HepG2 (cell line): ENCODE measurements at regions not wholly inside any gene's neighbourhood (a gene's known extent, or its start where the extent isn't known, plus 50 kb on each side); places are given as distances from the start of the nearest gene placed in this dataset.

Source experiments
- ATAC-seq: fragments of 200-7000 bp; cut with Tn5 transposase; 3 replicates; pipeline ENCODE4 v1.9.1; 2020; ENCODE audit warnings: mild to moderate bottlenecking, moderate library complexity
- BruUV-seq: library from RNA; stranded (reverse); fragments of 400-500 nt; replicated peaks from 2 replicates; lab custom pipeline; 2021; lab: Mats Ljungman, UMichigan
- CTCF ChIA-PET: fragments of 300-600 bp; formaldehyde crosslinking; extraction: SDS; loops from one replicate; lab custom pipeline; 2021; ENCODE audit warnings: low total read pairs, inconsistent platforms, low intra/inter-chr PET ratio; lab: Yijun Ruan, JAX
- POLR2A ChIA-PET: fragments of 350-600 bp; sonication (Branson Sonifier 250); formaldehyde crosslinking; loops from one replicate; lab custom pipeline; 2020; ENCODE audit warnings: antibody characterized with exemption, inconsistent platforms; lab: Yijun Ruan, JAX
- DNase-seq: peaks from one replicate; pipeline ENCODE4 v3.0.0-alpha.2; 2015; ENCODE audit warnings: low spot score
- FAIRE-seq: peaks from 3 replicates; lab custom pipeline; 2011; peaks lifted over from hg19 to GRCh38; lab: Jason Lieb, UNC
- H2AFZ ChIP-seq: one replicate; pipeline ENCODE4 v1.6.1; 2011; ENCODE audit warnings: low read length, inconsistent platforms
- H3K27ac ChIP-seq: fragments of 300-600 bp; 3 replicates; pipeline ENCODE4 v1.8.0; 2011; ENCODE audit warnings: mixed run types, mild to moderate bottlenecking, mixed read lengths, low read length, inconsistent platforms; ENCODE audit not compliant: insufficient read depth; ENCODE audit errors: extremely low read length
- H3K27me3 ChIP-seq, 2 experiments: fragments of 200-600 bp in 1 of 2; 2 replicates in 1 of 2; 3 replicates in 1 of 2; pipeline versions ENCODE4 v1.6.0 to v1.8.0; 2011; ENCODE audit warnings: low read length in 2 of 2, mild to moderate bottlenecking in 2 of 2, moderate library complexity in 2 of 2, inconsistent platforms in 1 of 2; ENCODE audit not compliant: insufficient read depth in 2 of 2, control insufficient read depth in 1 of 2
- H3K36me3 ChIP-seq, 2 experiments: fragments of 200-600 bp in 1 of 2; replicated peaks in 1 of 2; 2 replicates in 1 of 2; 3 replicates in 1 of 2; pipeline versions ENCODE4 v1.5.1 to v1.8.0; 2011; ENCODE audit warnings: low read length in 2 of 2, inconsistent platforms in 1 of 2; ENCODE audit not compliant: insufficient read depth in 2 of 2, control insufficient read depth in 1 of 2
- H3K4me1 ChIP-seq: 2 replicates; pipeline ENCODE4 v1.5.1; 2012; ENCODE audit warnings: low read length, inconsistent platforms; ENCODE audit not compliant: insufficient read depth
- H3K4me2 ChIP-seq: 2 replicates; pipeline ENCODE4 v1.6.0; 2011; ENCODE audit warnings: low read depth, low read length, inconsistent platforms
- H3K4me3 ChIP-seq, 3 experiments: fragments of 200-600 bp in 1 of 3; sonication (generic), shearing (Covaris generic) in 1 of 3; replicated peaks in 1 of 3; 2 replicates each; pipeline ENCODE4 v1.5.1; 2011 to 2016; ENCODE audit warnings: low read length in 3 of 3, inconsistent platforms in 2 of 3, low read depth in 2 of 3, mild to moderate bottlenecking in 2 of 3, control low read depth in 1 of 3, mixed read lengths in 1 of 3; ENCODE audit not compliant: insufficient read depth in 1 of 3
- H3K79me2 ChIP-seq: one replicate; pipeline ENCODE4 v1.6.1; 2011; ENCODE audit warnings: low read length, inconsistent platforms; ENCODE audit not compliant: insufficient read depth
- H3K9ac ChIP-seq: 2 replicates; pipeline ENCODE4 v1.6.0; 2011; ENCODE audit warnings: mild to moderate bottlenecking, low read depth, low read length, inconsistent platforms; ENCODE audit not compliant: insufficient read depth
- H3K9me3 ChIP-seq: 2 replicates; pipeline ENCODE4 v1.5.1; 2012; ENCODE audit warnings: mild to moderate bottlenecking, low read length
- H4K20me1 ChIP-seq: 2 replicates; pipeline ENCODE4 v1.6.0; 2011; ENCODE audit warnings: inconsistent platforms, mild to moderate bottlenecking, low read length, moderate library complexity; ENCODE audit not compliant: insufficient read depth
- LCORL ChIP-seq, 2 experiments: fragments of 450-650 bp in 1 of 2; sonication (generic) in 1 of 2; formaldehyde crosslinking in 1 of 2; IDR thresholded peaks; 2 replicates each; pipeline versions ENCODE4 v1.5.0 to v1.6.1; 2017 to 2020; ENCODE audit warnings: antibody characterized with exemption in 1 of 2, missing genetic modification reagents in 1 of 2
- MAX ChIP-seq: IDR thresholded peaks from 2 replicates; pipeline ENCODE4 v1.6.1; 2012; ENCODE audit warnings: inconsistent platforms
- NFE2L2 ChIP-seq: fragments of 150-350 bp; IDR thresholded peaks from 2 replicates; pipeline ENCODE4 v1.6.1; 2014; ENCODE audit warnings: low read length
- SOX6 ChIP-seq, 2 experiments: fragments of 450-650 bp in 1 of 2; sonication (generic) in 1 of 2; formaldehyde crosslinking in 1 of 2; IDR thresholded peaks; 2 replicates each; pipeline versions ENCODE4 v1.4.0 to v1.6.1; 2017 to 2020; ENCODE audit warnings: antibody characterized with exemption in 1 of 2, mild to moderate bottlenecking in 1 of 2, missing genetic modification reagents in 1 of 2
- WGBS: methylation state at CpG from one replicate; pipeline ENCODE4 v1.1.6; 2017; ENCODE audit warnings: low lambda C conversion rate; 5-methylcytosine and 5-hydroxymethylcytosine counted together
- in situ Hi-C: cut with HindIII; loops from 2 replicates; pipeline ENCODE4 v1.10.0; 2017; ENCODE audit warnings: low pct_unique_long_range_greater_than_20kb; ENCODE audit not compliant: extremely low pct_ligation_motif_present
- intact Hi-C: fragments of 100-400 bp; cut with micrococcal nuclease; formaldehyde crosslinking; loops from one replicate; pipeline ENCODE4 v1.10.0; 2022; ENCODE audit not compliant: unreplicated experiment

DNA sequence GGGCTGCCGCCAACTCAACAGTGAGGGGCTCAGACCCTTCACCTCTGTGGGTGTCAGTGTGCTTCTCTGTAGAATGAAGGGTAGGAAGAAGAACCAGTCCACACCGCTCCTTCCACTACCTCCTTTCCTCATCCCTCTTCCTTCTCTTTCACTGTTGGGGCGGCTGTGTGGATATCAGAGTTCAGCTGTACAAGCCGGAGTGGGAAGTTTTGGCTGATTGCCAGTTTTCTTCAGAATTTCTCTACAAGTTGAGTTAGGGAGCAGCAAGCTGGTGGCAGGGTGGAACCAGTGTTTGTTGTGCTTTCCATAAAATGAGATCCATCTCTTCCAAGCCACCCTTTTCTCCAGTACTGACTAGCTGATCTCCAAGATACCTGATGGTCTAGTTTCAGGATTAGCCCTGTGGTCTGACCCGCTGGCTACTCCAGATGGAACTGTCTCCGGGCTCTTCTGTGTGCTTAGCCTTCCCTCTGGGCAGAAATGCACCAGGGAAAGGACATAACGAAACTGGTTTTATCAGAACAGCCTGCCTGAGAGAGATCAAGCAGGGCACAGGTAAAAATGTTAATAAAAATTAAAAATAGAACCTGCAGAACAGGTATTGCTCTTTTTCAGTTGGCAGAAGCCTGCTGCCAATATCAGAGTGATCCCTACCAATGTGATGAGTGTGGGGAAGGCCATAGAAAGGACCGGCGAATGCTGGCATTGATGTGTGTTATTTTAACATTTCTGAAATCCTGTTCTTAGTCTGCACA lies 169.9 kb upstream of the TSC22D2 start:
- no peak overlapping the region for H3K4me3 ChIP-seq
- 34% methylated on average over 9 of the region's 9 CpGs for WGBS
- H2AFZ ChIP-seq: no peak overlapping the region
- no peaks in the 10 kb centered on the region for H4K20me1 ChIP-seq
- H3K4me2 ChIP-seq: no peak overlapping the region
- H3K9me3 ChIP-seq: no peaks in the 10 kb centered on the region
- TF ChIP-seq LCORL (IDR thresholded peaks at IDR 0.05) (peak; percentile 49; the same call in 1 of the 2 replicates), LCORL (CRISPR knock-in tag; IDR thresholded peaks at IDR 0.05) (no peak), SOX6 (IDR thresholded peaks at IDR 0.05) (no peak), SOX6 (CRISPR knock-in tag; IDR thresholded peaks at IDR 0.05) (no peak)
- TF ChIP-seq, all 625 proteins: peak for 1
- no peak overlapping the region for H3K27ac ChIP-seq
- in situ Hi-C loops (no loop called here), intact Hi-C loops (no loop called here)
- no TSS peak for BruUV-seq
- DNase-seq (no peak), ATAC-seq (no peak), FAIRE-seq (no peak)
- no peaks in the 10 kb centered on the region for H3K79me2 ChIP-seq
- no peaks in the 10 kb centered on the region for H3K4me1 ChIP-seq
- POLR2A ChIA-PET: no interaction called here
- CTCF ChIA-PET: interaction anchor here (1.8 kb wide), 1 partner anchor 257 kb away, joined by 11 read pairs; no protein-coding TSS in a partner anchor
- no peaks in the 10 kb centered on the region for H3K36me3 ChIP-seq
- H3K27me3 ChIP-seq: no peaks in the 10 kb centered on the region
- H3K9ac ChIP-seq: no peak overlapping the region

DNA sequence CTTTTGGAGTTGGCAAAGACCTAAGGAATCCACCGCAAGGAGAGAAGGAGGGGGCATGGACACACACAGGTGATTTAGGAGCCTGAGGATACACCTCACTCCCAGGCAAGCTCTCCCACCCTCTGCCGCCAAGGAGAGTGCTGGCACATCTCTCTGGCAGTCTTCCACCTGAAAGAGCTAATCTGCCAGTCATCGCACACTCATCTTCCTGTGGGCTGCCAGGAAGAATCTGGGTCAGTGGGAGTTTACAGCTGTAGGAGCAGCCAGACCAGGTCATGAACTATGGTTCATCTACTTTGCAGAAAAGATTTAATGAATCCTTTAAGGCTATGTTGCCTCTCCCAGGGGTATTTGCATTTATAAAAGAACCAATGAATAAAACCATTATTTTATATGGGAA lies 170.6 kb upstream of the TSC22D2 start:
- FAIRE-seq (no peak), DNase-seq (no peak)
- no peak overlapping the region for H2AFZ ChIP-seq
- TF ChIP-seq MAX (no peak), NFE2L2 (peak; percentile 40; the same call in 1 of the 2 replicates)
- TF ChIP-seq, all 625 proteins: peak for 1
- Histone ChIP-seq H3K4me1 (no peaks in the 10 kb centered on the region), H3K9me3 (no peaks in the 10 kb centered on the region), H3K36me3 (no peaks in the 10 kb centered on the region), H3K4me2 (no peak overlapping the region), H4K20me1 (no peaks in the 10 kb centered on the region), H3K79me2 (no peaks in the 10 kb centered on the region), H3K9ac (no peak overlapping the region), H3K4me3 (no peak overlapping the region), H3K27ac (no peak overlapping the region), H3K27me3 (no peaks in the 10 kb centered on the region)
- in situ Hi-C loops: no loop called here
- 60% methylated on average over 3 of the region's 3 CpGs for WGBS
- no TSS peak for BruUV-seq
- ATAC-seq: no peak
- ChIA-PET POLR2A (no interaction called here), CTCF (no interaction called here)
- intact Hi-C loops: no loop called here
